IPS-NIHi7 (cell line): ENCODE measurements at regions not wholly inside any gene's neighbourhood (a gene's known extent, or its start where the extent isn't known, plus 50 kb on each side); places are given as distances from the start of the nearest gene placed in this dataset.
"Not testable (repeated sequence)": the region's sequence is repeated elsewhere in the genome, so short reads cannot be mapped to it uniquely, and the experiment has no call there.

Experiments
- DNase-seq: peaks from one replicate; pipeline ENCODE4 v3.0.0; 2012; ENCODE audit warnings: mixed read lengths; ENCODE audit errors: extremely low spot score

GRCh38 chr2:76697439-76697838 lies 824.7 kb downstream of the LRRTM4 start:
- not testable (repeated sequence) for DNase-seq

DNA sequence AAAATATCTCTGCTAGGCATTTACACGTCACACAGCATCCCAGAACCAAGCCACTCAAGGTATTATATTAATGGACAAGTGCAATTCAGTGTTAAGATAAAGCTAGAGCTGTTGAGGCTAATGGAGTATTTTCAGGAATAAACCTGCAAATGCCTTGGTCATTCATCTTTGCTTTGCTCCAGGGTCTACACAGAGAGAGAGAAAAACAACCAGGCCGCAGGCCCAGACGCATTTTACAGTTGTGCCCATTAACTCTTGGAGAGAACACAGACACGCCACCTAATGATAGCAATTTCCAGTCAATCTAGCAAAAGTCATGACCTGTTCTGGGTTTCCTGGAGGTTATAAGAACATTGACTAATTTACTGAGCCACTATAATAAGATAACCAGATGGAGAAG lies 829.3 kb downstream of the LRRTM4 start:
- no peak for DNase-seq

- no peak for DNase-seq
These were observed 833.4 kb downstream of the LRRTM4 start for GRCh38 chr2:76688732-76689131.

DNA sequence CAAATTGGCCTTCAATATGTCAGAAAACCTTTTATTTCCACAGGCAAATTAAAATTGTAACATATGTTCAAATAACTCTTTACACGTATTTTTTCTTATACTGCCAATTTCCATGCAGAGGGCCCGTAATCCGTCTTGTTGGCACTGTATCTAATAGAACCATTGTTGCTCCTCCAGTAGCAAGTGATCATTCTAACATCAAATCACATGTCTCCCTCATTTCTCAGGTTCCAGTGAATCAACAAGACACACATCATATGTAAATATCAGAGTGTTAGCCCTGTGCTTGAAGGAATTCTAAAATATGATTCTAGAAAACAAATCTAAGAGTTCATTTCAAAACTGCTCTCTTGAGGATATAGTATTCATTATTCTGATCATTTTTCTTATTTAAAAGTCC lies 834.3 kb downstream of the LRRTM4 start:
- no peak for DNase-seq

DNA sequence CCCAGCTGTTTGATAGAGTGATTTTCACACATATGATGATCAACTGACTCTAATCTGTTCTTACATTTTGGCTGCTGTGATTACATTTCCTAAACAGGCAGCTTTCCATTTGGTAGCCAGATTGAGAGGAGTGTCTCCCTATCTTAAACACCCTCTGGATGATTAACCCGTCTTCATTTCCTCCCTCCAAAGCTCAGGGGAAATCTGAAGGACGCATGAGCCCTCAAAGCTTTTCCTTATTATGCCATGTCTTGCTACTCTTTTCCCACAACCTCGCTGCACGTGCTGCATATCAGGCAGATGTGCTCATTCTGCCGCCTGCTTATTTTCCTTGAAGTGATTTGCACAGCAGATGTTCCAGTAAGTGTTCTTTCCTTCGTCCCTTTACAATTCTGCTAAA lies 837.4 kb downstream of the LRRTM4 start:
- no peak for DNase-seq

DNA sequence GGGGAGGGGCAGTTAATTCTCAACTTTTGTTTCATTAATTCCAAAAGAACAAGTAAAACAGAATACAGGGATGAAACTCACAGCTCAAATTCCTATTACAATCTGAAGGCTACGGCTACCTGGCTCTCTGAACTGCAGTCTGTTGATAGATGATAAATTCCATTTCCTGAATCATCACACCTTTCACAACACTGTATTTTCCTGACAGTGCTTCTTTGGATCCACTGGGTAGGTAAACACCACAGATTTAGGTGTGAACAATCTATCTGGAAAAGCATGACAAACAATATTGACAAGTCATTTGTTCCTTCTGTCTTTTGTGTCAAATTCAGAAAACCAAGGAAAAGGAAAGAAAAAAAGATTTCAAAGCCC lies 843.2 kb downstream of the LRRTM4 start:
- no peak for DNase-seq

DNA sequence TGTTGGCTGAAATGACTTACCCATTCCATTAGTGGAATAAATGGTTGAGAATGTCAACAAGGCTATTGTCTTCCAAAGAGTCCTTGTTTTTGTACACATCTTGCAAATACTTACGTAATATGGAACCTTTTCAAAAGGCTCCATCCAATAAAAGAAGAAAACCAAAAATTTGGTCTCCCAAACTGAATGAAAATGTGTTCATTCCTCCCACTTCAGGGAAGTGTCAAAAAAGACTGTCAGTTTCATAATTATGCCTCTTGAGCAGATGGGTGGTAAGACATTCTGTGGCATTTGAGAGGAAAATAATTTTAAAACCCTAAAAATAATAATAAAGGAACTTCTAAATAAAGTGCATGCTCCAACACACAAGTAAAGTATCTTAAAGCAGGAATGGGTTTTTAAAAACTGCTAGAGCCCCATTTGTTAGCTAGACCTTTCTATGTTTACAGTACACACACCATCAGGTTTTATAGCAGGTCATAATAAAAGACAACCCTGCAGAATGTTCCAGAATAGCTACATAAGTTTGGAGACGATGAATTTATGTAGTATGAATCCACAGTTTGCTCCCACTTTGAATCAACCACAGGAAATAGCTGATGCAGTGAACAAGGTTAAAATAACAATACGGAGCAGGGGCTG lies 843.7 kb downstream of the LRRTM4 start:
- no peak for DNase-seq

DNA sequence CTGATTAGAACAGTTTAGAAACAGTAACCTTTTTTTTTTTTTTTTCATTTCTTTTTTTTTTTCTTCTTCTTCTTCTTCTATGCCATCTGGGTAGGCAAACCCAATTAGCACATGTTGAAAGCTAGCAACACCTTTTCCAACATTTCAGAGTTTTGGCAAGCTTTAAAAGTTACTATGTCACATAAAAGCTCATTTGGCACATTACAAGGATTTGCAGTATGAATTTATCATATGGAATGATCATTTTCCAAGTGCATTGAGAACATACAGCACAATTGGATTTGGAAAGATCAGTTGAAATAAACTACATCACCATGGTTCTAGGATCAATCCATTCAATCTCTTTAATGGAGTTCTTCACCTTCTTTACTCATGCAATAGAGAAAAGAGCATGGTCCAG lies 847.0 kb downstream of the LRRTM4 start:
- no peak for DNase-seq

GRCh38 chr2:76672798-76673197 lies 849.4 kb downstream of the LRRTM4 start:
- DNase-seq, result no peak

DNA sequence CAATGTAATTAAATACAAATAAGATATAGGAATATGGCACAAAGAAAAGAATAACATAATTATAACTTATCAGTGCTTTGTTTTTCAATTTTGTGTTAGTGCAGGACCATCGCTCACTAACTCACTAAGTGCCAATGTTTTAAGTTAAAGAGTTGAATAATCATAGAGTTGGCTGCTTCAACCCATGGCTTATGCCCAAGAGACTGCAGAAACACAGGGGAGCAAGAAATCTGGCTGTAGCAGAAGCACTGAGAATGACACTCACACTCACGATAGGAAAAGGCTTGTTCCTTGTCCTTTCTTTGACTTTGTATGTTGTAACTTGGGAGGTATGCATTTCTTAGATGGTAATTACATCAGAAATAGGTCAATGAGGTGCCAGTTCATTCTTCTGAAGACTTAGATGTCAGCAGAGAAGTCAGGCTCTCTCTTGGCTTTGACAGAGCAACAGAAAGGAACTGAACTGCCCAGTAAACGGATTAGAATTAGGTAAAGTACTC lies 852.2 kb downstream of the LRRTM4 start:
- no peak for DNase-seq

DNA sequence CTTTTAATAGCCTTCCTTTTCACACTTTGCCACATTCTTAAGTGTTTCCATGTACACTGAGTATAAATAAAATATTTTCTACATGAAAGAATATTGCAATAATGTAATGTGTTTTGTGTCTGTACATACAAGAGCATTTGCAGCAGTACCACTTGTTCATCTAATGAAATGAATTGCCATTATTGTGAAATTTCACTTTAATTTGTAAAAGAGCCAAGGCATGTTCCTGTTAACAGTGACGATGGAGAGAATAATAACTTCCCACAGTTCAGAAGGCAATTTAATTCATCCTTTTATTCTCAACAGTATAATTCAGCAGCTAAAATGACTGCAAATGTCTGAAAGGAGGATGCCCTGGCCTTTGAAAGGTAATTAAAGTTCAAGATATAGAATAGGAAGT lies 853.9 kb downstream of the LRRTM4 start:
- no peak for DNase-seq

- no peak for DNase-seq
These were observed 854.3 kb downstream of the LRRTM4 start for GRCh38 chr2:76667821-76668271.

DNA sequence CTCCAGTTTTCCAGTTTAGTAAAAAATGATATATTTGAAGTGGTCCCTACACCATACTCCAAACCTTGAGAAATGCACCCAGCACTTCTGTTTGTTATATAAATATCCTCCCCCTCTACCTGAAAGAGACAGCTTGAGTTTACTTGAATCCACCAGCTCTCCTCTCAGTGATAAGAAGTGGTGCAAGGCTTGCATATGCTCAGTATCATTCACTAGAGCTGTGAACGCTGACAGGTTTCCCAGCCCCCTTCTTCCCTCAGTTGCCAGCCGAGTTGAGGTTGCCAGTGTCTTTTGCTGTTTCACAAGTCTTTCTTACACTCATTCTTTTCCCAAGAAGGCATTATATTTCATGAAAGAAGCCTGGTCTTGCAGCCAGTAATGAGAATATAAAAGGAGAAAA lies 880.0 kb downstream of the LRRTM4 start:
- peak; percentile 32 for DNase-seq

DNA sequence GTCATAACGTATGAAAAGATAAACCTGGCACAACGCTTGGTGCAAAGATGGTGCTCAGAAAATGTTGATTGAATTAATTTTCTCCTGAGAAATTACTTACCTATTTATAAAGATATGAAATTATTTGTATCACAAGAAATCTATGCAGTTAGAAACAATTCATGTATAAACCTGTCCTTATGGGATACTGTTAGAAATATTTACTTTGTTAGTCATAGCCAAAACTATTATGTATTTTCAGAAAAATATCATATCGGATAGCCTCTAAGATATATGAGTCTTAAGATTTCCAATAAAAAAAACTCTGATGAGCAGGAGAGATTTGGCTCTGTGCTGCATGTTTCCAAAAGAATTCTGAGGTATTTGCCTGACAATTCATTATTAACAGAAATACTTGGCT lies 880.7 kb downstream of the LRRTM4 start:
- DNase-seq, result no peak

DNA sequence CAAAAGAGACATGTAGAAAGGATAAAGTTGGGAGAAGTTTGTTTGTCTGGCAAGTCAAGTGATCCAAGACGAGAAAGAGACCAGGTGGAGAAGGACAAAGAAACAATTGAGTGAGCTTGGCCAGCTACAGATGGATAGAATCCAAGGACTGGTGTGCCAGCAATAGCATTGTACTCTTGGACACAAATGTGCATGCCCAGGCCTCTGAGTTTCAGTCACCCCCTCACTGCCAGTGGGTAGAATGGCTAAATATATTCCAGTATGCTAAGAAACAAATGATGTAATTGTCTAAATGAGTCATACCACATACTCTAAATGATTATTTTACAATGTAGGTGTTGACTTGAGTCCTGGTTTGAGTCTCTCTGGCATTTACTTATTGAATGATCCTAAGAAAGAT lies 881.3 kb downstream of the LRRTM4 start:
- DNase-seq, result no peak

DNA sequence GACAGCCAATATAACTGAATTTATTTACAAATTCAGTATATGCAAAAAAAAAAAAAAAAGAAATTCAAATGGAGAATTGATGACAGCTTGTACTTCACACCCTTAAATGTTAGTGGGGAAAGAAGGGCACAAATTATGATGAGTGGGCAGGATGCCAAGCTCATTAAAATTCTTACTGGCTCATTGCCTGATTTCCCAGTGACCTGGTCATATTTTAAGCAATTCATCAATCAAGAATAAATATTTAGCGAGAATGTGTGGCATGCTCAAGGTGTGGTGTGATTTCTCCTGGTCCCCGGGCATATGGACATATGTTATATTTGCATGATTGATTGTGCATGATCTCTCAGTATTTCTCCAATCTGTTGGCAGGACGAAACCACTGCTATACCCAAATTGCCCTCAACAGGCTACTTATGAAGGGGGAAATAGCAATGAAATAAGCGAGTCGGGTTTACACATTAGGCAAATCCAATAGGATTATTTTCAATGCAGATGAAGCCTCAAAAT lies 883.0 kb downstream of the LRRTM4 start:
- DNase-seq, result no peak

DNA sequence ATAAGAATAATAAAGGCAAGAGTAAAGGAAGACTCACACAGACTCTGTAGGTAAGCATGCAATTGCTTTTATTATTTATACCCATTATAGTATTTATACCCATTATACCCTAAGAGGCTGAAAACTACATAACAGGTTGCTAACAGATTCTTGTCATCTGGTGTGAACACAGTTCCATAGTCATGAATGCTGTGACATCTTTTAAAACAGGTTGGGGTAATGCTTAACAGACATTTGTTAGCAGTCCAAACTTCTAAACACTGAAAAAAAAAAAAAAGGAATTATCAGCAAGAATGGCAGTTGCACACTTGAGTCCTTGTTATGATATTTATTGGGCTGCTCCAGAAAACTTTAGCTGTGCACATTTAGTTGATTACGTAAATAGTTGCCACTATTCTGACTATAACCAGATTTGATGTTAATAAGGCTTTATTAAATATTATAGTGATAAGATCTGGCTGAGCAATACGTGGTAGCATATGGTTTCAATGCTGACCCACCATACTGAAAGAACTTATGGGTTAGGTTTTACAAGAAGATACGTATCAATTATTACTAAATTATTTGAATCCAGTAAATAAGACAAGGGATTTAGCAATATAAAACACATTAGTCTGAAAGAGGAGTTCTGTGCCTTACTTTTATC lies 888.8 kb downstream of the LRRTM4 start:
- no peak for DNase-seq

DNA sequence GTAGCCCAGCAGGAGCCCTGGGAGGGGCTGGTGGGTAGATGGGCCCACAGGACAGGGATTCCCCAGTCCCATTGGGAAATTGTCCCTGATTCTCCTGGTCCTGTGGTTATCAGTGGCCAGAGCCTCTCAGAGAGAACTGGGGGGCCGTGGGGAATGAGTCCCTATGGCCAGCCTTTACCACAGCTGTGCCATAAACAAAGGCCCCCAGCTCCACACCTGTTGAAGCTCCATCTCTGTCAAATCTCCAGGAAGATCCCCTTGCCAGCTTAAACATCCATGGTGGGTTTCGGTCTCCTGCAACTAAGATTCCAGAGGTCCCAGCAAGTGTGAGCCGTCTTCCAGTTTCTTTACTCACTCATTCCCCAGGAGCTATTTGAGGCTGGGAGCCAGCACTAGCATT lies 897.1 kb downstream of the LRRTM4 start:
- no peak for DNase-seq

- peak; percentile 29 for DNase-seq
These were observed 902.6 kb upstream of the GCFC2 start for GRCh38 chr2:76613330-76613729.

DNA sequence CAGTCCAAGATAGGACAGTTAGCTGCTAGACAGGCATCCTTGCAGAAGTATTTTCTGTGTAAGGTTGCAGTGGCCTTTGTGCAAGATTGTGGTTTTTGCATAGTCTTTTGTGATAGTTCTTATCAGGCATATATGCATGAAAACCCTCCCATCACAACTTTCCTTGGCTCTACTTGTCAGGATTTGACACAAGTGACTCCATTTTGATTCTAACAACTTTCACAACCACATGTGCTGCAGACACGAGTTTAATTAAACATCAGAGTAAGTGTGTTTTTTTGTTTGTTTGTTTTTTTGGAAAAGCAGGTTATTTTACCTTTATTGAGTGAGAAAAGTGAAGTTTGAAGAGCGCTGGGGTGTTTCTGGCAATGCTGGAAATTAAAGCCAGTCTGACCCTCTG lies 902.0 kb upstream of the GCFC2 start:
- DNase-seq, result no peak

DNA sequence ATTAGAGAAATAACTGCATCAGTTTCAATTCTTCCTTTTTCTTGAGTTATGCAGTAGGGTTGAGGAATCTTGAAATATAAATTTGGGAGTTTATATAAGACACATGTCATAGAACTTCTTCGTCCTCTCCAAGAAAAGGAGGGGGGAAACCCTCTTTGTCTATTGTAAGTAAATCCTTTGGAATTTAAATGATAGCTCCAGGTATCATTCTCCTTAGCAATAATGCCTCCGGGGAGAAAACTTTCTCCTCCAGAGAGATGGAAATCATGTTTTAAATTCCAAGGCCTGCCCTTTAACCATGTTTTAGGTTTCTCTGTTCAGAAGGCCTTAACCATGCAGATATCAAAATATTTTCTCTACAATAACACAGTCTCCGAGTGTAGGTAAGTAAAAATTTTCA lies 899.7 kb upstream of the GCFC2 start:
- no peak for DNase-seq

DNA sequence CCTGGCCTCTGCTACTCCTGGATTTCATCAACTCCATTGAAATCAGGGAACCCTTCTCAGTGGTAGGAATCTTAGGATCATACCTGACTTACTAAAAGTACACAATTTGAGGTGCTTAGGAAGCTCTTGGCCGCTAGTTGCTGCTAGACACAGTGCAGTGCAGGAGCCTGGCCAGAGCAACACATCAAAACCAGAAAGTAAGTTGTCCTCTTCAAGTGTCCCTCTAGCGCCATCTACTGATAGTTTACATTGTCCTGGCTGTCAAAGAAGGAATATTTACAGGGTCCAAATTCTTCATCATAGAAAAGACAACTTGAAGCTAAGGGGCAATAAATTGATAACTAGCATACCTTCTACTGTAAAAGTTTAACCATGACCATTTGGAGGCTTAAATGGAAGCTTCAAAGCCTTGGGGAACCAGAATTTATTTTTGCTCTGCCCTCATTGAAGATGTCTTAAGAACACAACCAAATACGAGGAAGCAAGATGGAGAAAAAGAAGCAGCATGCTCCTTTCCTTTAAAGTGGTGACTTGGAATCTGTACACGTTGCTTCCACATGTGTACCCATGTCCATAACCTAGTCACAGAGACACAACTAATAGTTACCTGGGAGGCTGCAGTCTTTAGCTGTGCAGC lies 889.1 kb upstream of the GCFC2 start:
- DNase-seq, result peak; percentile 80

DNA sequence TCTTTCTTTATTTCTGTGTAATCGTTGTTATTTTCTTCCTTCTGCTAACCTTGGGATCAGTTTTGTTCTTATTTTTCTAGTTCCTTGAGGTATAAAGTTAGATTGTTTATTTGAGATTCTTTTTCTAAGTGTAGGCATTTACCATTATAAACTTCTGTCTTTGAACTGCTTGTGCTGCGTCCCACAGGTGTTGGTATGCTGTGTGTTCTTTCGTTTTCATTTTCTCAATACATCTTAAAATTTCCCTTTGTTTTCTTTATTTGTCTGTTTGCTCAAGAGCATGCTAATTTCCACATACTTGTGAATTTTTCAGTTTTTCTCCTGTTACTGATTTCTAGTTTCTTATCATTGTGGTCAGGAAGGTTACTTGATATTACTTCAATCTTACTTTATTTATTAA lies 873.8 kb upstream of the GCFC2 start:
- no peak for DNase-seq
